ENCODE measurements at regions not wholly inside any gene's neighbourhood (a gene's known extent, or its start where the extent isn't known, plus 50 kb on each side); places are given as distances from the start of the nearest gene placed in this dataset.

DNA sequence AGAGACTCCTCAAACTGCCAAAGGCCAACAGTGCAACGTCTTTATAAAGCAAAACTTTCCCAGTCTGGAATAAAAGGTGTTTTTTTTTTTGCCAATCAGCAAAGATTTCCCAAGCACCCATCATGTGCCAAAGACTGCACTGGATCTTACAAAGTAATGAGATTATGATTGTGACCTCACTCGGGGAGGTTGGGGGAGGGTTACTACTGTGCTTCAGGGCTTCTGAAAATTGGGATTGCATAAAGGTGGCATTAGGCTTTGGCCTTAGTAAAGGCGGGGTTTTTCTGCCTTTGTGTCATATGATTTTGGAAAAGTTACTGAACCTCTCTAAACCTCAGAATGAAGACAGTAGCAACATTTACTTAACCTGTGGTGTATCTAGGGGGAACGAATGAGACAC, 233.8 kb downstream of the DACT1 start:
- no peak for TF ChIP-seq MAX (IDR thresholded peaks at IDR 0.05)
- TF ChIP-seq, protein P1, sequence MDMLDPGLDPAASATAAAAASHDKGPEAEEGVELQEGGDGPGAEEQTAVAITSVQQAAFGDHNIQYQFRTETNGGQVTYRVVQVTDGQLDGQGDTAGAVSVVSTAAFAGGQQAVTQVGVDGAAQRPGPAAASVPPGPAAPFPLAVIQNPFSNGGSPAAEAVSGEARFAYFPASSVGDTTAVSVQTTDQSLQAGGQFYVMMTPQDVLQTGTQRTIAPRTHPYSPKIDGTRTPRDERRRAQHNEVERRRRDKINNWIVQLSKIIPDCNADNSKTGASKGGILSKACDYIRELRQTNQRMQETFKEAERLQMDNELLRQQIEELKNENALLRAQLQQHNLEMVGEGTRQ (IDR thresholded peaks at IDR 0.05; ENCODE audit: low read length): no peak
- TF ChIP-seq POLR2A (IDR thresholded peaks at IDR 0.05; ENCODE audit: control extremely low read depth in 1 of 2, low read depth in 2 of 2, low read length in 2 of 2): no peak
